ENCODE measurements at regions not wholly inside any gene's neighbourhood (a gene's known extent, or its start where the extent isn't known, plus 50 kb on each side); places are given as distances from the start of the nearest gene placed in this dataset.

- TF ChIP-seq CTCF (IDR thresholded peaks at IDR 0.05) (no peak), POLR2A (IDR thresholded peaks at IDR 0.05) (no peak)
Observed at GRCh38 chr7:106964466-106964865, 80.0 kb upstream of the PRKAR2B start.
